Ishikawa (cell line): ENCODE measurements at regions not wholly inside any gene's neighbourhood (a gene's known extent, or its start where the extent isn't known, plus 50 kb on each side); places are given as distances from the start of the nearest gene placed in this dataset.

Experiments used
- CEBPB ChIP-seq: IDR thresholded peaks from 2 replicates; pipeline ENCODE4 v1.6.1; 2012
- EP300 ChIP-seq: IDR thresholded peaks from 2 replicates; pipeline ENCODE4 v1.6.1; 2012; ENCODE audit warnings: borderline replicate concordance
- FOXM1 ChIP-seq: IDR thresholded peaks from 2 replicates; pipeline ENCODE4 v1.6.1; 2012; ENCODE audit warnings: low read depth, borderline replicate concordance
- RAD21 ChIP-seq: IDR thresholded peaks from 2 replicates; pipeline ENCODE4 v1.6.1; 2012; ENCODE audit warnings: low read depth
- TAF1 ChIP-seq: IDR thresholded peaks from 2 replicates; pipeline ENCODE4 v1.6.1; 2012; ENCODE audit warnings: low read depth, mild to moderate bottlenecking
- YY1 ChIP-seq: IDR thresholded peaks from 2 replicates; pipeline ENCODE4 v1.6.1; 2012; ENCODE audit warnings: low read depth
- ZBTB7A ChIP-seq: IDR thresholded peaks from 2 replicates; pipeline ENCODE4 v1.6.1; 2012; ENCODE audit warnings: low read depth
- TF ChIP-seq, protein P1 (sequence below): IDR thresholded peaks from 2 replicates; pipeline ENCODE4 v1.6.1; 2012; ENCODE audit warnings: low read depth, mild to moderate bottlenecking
- TF ChIP-seq, protein P2 (sequence below): IDR thresholded peaks from 2 replicates; pipeline ENCODE4 v1.6.1; 2012

DNA sequence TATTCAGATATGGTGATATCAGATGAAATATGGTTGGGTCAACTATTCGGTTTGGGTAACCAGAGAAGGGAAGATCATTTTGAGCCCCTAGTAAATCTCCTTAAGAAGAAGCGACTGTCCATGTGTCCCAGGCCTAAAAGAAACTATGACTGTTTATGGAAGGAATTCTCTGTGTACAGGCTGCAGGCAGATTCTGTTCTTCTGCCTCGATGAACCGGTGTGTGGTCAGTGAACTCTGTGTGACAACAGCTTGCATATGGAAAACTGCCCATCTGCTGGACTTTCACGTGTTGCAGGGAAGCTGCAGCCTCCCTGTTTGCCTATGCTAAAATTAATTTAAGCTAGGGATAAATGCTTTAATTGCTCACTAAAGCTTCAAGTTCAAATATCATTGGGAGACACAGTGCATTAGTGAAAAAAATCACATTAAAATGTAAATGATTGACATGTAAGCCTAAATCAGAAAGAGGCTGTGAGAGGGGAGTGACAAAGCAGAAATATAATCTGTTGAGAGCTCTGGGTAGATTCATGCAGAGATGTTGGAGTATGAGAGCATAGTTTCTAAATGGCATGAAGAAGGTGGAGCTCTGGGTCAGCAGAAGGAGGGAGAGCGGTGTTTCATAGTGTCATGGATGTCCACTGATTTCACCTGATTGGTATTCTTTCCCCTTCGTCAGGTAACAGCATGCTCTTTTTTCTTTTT, 65.4 kb upstream of the PFN2 start:
- TF ChIP-seq FOXM1 (no peak), EP300 (no peak), CEBPB (no peak), RAD21 (no peak), ZBTB7A (no peak), YY1 (no peak), TAF1 (no peak)
- TF ChIP-seq, protein P1, sequence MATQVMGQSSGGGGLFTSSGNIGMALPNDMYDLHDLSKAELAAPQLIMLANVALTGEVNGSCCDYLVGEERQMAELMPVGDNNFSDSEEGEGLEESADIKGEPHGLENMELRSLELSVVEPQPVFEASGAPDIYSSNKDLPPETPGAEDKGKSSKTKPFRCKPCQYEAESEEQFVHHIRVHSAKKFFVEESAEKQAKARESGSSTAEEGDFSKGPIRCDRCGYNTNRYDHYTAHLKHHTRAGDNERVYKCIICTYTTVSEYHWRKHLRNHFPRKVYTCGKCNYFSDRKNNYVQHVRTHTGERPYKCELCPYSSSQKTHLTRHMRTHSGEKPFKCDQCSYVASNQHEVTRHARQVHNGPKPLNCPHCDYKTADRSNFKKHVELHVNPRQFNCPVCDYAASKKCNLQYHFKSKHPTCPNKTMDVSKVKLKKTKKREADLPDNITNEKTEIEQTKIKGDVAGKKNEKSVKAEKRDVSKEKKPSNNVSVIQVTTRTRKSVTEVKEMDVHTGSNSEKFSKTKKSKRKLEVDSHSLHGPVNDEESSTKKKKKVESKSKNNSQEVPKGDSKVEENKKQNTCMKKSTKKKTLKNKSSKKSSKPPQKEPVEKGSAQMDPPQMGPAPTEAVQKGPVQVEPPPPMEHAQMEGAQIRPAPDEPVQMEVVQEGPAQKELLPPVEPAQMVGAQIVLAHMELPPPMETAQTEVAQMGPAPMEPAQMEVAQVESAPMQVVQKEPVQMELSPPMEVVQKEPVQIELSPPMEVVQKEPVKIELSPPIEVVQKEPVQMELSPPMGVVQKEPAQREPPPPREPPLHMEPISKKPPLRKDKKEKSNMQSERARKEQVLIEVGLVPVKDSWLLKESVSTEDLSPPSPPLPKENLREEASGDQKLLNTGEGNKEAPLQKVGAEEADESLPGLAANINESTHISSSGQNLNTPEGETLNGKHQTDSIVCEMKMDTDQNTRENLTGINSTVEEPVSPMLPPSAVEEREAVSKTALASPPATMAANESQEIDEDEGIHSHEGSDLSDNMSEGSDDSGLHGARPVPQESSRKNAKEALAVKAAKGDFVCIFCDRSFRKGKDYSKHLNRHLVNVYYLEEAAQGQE: no peak
- TF ChIP-seq, protein P2, sequence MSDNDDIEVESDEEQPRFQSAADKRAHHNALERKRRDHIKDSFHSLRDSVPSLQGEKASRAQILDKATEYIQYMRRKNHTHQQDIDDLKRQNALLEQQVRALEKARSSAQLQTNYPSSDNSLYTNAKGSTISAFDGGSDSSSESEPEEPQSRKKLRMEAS: no peak
